HEK293T (cell line): ENCODE measurements at regions not wholly inside any gene's neighbourhood (a gene's known extent, or its start where the extent isn't known, plus 50 kb on each side); places are given as distances from the start of the nearest gene placed in this dataset.

ENCODE experiments used
- BHLHE40 ChIP-seq: fragments of 450-650 bp; IDR thresholded peaks from 2 replicates; pipeline ENCODE4 v1.6.1; 2016; ENCODE audit warnings: mild to moderate bottlenecking, moderate library complexity, borderline replicate concordance
- CTBP1 ChIP-seq: fragments of 450-650 bp; IDR thresholded peaks from 2 replicates; pipeline ENCODE4 v1.6.1; 2016; ENCODE audit warnings: borderline replicate concordance
- FOXA1 ChIP-seq: fragments of 450-650 bp; IDR thresholded peaks from 2 replicates; pipeline ENCODE4 v1.6.1; 2016; ENCODE audit warnings: mild to moderate bottlenecking
- FOXK2 ChIP-seq: fragments of 450-650 bp; IDR thresholded peaks from 2 replicates; pipeline ENCODE4 v1.6.1; 2016; ENCODE audit warnings: mild to moderate bottlenecking
- FOXM1 ChIP-seq: fragments of 450-650 bp; IDR thresholded peaks from 2 replicates; pipeline ENCODE4 v1.6.1; 2017; ENCODE audit warnings: mild to moderate bottlenecking, borderline replicate concordance
- NFRKB ChIP-seq: fragments of 450-650 bp; IDR thresholded peaks from 2 replicates; pipeline ENCODE4 v1.6.1; 2016; ENCODE audit warnings: mild to moderate bottlenecking, moderate library complexity
- PKNOX1 ChIP-seq: fragments of 450-650 bp; IDR thresholded peaks from 2 replicates; pipeline ENCODE4 v1.6.1; 2016
- SP1 ChIP-seq: fragments of 450-650 bp; IDR thresholded peaks from 2 replicates; pipeline ENCODE4 v1.6.1; 2017
- SUZ12 ChIP-seq: fragments of 450-650 bp; IDR thresholded peaks from 2 replicates; pipeline ENCODE4 v1.6.1; 2016; ENCODE audit warnings: mild to moderate bottlenecking
- TARDBP ChIP-seq: fragments of 450-650 bp; IDR thresholded peaks from 2 replicates; pipeline ENCODE4 v1.6.1; 2016
- ZNF384 ChIP-seq: fragments of 450-650 bp; IDR thresholded peaks from 2 replicates; pipeline ENCODE4 v1.6.1; 2016

DNA sequence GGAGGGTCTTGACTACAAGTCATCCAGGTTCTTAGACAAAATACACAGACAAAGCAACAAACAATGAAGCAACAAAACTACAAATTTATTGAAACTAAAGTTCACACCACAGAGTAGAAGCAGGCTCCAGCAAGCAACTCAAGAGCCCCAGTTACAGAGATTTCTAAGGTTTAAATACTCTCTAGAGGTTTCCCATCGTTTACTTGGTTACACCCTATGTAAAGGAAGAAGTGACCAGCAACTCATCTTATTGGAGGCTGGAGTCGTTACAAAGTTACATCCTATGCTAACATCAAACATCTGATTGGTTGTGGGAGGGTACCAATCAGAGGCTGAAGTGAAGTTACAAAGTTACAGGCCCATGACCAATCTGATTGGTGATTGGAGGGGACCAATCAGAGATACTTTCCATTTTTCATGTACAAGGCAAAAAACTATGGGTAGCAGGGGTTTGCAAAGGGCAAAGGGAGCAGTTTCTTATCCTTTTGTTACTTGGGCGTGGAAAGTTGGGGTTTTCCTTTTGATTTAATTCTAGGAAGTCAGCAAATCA, 2292.6 kb upstream of the C9orf72 start:
- TF ChIP-seq SP1: no peak
- no peak for TF ChIP-seq TARDBP
- no peak for TF ChIP-seq BHLHE40
- TF ChIP-seq FOXM1: no peak
- no peak for TF ChIP-seq ZNF384
- TF ChIP-seq FOXA1: no peak
- no peak for TF ChIP-seq CTBP1
- TF ChIP-seq NFRKB: no peak
- no peak for TF ChIP-seq PKNOX1
- TF ChIP-seq FOXK2: no peak
- TF ChIP-seq SUZ12: no peak
